NCI-H2081 (cell line): ENCODE measurements at regions not wholly inside any gene's neighbourhood (a gene's known extent, or its start where the extent isn't known, plus 50 kb on each side); places are given as distances from the start of the nearest gene placed in this dataset.
"Not testable (repeated sequence)": the region's sequence is repeated elsewhere in the genome, so short reads cannot be mapped to it uniquely, and the experiment has no call there.

ENCODE experiments used
- DNase-seq, 2 experiments: peaks; one replicate each; lab custom pipeline; 2025; lab: John Stamatoyannopoulos, UW

GRCh38 chr22:48738204-48738980 lies 1089.3 kb downstream of the BRD1 start:
- no peak for DNase-seq

- DNase-seq, result no peak
These were observed 1090.0 kb downstream of the BRD1 start for GRCh38 chr22:48737461-48738203.

- DNase-seq, result no peak
These were observed 1090.8 kb downstream of the BRD1 start for GRCh38 chr22:48736593-48737460.

- DNase-seq, result no peak
These were observed 1092.7 kb downstream of the BRD1 start for GRCh38 chr22:48734961-48735360.

DNA sequence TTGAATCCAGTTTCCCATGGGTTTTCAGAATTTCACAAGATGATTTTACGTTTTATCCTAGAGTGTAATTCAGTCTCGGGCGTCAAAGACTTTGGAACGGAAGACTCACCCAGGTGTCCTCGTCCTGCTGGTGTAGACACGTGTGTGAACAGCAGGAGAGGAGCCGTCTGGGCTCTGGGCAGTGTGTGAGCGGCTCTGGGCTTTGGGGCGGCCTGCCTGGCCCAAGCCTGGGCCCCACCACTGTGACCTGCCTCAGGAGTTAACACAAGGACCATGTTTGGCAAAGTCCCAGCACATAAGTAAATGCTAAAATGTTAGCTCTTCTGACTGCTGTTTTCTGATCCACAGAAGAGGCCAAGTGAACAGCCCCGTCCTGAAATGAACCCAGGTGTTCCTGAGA lies 1093.3 kb downstream of the BRD1 start:
- DNase-seq, result no peak

GRCh38 chr22:48729499-48730171 lies 1098.0 kb downstream of the BRD1 start:
- DNase-seq, result no peak

GRCh38 chr22:48727454-48728058 lies 1100.1 kb downstream of the BRD1 start:
- no peak for DNase-seq

- DNase-seq, result no peak
These were observed 1102.8 kb downstream of the BRD1 start for GRCh38 chr22:48724899-48725298.

GRCh38 chr22:48722661-48723060 lies 1105.0 kb downstream of the BRD1 start:
- no peak for DNase-seq

GRCh38 chr22:48721395-48721669 lies 1106.3 kb downstream of the BRD1 start:
- DNase-seq, result no peak

DNA sequence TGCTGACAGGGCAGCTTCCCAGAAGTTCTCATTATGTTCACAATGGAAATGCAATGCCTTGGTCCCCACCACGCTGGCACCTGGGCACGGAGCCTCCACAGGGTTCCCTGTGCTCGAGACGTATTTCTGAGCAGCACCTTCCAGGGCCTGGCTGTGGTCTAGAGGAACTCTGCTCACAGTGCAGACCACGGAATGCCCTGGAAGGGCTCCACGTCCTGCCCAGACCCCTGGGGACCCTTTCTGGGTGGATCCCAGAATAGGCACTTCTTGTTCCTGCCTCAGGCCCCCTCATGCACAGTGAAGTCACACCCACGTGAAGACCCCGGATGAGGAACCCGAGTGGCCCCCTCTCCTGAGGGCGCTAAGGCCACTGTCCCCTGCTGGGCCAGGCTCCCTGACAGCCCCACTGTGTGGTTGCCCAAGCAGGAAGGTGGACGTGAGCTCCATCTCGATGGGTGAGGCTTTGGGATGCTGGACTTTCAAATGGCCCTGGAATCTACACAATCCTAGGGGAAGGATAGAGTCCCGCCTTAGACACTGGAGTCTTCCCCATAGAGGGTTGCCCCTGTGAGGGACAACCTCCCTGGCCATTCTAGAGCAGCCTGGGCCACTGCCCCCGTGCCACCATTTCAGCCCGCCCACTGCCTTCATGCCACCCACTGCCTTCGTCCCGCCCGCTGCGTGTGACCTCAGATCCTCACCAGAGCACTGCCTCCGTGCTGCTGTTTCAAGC lies 1106.8 kb downstream of the BRD1 start:
- no peak for DNase-seq

DNA sequence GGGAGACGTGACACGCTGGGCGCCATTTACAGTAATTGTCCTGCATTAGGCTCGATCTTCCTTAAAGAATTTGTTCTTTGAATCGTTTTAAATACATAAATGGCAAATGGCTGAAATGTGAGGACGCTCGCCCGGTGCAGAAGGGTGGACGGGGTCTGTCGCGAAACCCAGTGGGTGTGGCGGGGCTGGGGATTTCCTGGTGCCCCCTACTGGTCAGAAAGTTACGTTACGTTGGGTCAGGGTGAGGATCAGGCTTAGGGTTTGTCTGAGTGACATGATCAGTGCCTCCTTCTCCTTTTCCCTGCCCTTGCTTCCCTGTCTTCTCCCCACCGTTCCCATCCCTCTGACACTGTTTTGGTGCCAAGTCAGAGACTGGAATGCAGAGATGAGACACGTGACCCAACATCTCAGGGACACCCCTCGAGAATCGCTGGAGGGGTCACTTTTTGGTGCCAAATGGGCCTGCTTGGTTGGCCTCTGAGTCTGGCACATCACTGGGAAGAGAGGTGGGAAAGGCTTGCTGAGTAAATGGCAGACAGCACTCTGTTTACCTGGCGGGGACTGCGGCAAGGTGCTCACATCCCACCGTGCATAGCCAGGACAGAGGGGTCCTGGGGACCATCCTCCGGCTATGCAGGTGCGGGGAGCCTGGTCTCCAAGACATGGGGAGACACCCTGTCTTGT lies 1107.6 kb downstream of the BRD1 start:
- no peak for DNase-seq

GRCh38 chr22:48718818-48719500 lies 1108.7 kb downstream of the BRD1 start:
- DNase-seq, result no peak

DNA sequence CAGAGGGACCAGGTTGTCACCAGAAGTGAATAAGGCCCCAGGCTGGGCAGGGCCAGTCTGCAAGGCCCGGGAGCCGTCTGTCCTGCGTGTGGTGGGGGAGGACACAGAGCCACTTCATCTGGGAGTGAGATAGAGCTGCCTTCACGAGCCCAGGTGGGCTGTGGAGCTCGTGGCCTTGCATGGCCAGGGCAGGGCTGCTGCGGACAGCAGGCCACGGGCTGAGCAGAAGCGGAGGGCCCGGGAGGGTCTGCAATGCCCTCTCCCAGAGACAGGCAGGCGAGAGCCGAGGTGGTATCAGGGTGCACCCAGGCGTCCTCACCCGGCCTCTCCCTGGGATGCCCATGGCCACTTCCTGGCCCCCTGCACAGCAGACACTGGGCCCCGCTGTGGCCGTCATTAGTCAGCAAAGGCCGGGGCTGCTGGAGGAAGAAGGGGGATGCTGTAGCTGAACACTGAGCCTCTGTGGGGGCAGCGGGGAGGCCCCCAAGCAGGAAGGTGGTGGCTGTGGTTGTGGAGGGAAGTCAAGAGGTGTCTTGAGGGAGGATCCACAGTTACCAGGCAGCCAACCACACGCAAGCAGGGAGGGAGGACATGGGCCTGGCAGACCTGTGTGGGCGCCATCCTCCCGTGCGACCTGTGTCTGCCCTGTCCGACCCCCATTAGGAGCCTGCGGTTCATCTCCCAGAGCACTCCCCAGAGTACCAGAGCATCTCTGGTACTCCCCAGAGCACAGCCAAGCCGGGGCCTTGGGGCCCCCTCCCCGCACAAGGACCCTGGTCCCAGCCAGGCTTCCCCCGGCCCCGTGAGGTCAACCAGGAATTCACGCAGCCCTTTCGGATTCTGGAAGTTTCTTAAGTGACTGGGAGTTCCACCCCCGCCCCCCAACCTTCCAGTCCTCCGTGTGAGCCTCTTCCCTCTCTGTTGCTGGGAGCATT lies 1109.5 kb downstream of the BRD1 start:
- DNase-seq, result no peak

DNA sequence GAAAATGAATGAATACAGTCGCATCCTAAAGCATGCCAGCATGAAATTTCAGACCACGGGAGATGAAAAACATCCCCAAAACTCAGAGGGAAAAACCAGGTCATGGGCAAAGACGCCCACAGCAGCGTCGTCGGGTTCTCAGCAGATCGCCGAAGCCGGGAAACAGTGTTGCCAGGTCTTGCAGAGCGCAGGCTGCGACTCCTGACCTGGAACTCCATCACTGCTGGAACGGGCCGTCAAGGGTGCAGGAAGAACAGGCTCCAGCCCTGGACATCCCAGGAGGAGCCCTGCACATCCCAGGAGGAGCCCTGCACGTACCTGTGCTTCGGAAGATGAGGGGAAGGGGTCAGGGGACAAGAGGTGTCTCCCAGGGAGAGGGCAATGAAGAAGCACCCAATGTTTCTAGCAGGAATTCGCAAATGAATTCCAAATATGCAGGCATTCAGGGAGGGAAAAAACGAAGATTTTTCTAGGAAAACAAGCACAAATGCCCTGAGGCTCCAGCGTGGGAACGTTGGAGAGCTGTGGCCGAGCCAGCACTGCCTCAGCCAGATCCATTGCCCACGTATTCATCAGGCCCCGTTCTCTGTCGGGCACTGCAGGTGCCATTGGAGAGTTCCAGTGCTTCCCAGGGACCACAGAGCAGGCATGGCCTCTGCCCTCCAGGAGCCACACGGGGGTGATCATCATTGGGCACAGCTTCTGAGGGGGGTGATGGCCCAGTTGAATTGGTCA lies 1110.4 kb downstream of the BRD1 start:
- no peak for DNase-seq

DNA sequence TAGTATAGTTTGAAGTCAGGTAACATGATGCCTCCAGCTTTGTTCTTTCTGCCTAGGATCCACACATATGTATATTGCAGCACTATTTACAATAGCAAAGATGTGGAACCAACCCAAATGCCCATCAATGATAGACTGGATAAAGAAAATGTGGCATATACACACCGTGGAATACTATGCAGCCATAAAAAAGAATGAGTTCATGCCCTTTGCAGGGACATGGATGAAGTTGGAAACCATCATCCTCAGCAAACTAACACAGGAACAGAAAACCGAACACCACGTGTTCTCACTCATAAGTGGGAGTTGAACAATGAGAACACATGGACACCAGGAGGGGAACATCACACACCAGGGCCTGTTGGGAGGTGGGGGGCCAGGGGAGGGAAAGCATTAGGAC lies 1111.5 kb downstream of the BRD1 start:
- not testable (repeated sequence) for DNase-seq

DNA sequence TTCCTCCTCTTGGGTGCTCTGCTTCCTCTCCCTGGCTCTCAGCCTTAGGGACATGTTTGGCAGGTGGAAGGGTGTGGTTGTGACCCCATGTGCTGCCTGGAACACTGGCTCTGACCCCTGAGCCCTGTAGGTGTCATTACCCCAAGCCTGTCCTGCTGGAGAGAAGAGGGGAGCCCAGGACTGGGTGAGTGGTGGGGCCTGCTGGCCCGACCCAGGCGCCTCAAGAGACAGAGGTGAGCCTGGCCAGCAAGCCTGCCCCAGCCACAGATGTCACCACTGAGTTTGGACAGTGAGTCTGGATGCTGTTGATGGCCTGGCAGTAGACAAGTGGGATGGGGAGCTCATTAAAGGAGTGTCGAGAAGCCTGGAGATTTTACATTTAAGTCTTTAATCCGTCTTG lies 1112.2 kb downstream of the BRD1 start:
- DNase-seq, result no peak

DNA sequence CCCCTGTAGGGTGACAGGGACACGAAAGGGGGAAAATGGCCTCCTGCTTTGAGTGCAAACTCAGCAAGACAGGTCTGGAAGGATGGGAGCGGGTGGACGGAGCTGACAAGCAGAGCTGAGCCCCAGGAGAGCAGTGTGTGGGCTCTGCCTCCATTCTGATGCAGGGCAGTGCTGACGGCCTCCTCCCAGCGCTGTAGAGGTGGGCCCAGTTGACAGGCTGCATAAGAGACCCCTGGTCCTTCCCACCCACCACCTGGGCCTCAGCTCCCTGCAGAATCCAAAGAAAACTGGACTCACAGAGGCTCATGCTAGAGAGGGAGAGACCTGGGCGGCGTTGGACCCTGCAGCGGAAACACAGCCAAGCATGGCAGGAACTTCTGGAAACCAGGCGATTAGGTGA lies 1113.4 kb downstream of the BRD1 start:
- no peak for DNase-seq
